ENCODE measurements at regions not wholly inside any gene's neighbourhood (a gene's known extent, or its start where the extent isn't known, plus 50 kb on each side); places are given as distances from the start of the nearest gene placed in this dataset.
"Not testable (repeated sequence)": the region's sequence is repeated elsewhere in the genome, so short reads cannot be mapped to it uniquely, and the experiment has no call there.

DNA sequence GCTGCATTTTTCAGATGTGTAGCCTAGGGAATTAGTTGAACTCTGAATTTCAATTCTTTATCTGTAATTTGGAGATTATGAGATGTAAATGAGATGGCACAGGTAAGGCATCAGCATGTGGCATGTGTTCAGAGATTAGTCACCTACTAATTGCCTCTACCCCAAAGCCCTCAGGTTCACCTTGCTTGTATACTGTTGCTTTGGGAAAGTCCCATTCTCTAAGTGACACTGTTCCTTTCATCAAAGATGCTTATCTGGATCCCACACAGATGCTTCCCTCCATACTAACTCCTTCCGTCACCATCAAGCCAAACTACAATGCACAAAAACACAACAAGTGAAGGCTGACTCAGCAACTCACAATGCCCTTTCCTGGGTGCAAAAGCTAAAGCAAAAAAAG is 143.7 kb downstream of the LRATD1 start:
- no peak for DNase-seq (ENCODE audit: unreplicated experiment)
- BruUV-seq (replicated peaks): no TSS peak
- Mint-ChIP-seq H3K27ac (ENCODE audit: low read depth, unreplicated experiment) (no peak overlapping the region), H3K27me3 (ENCODE audit: insufficient read depth, unreplicated experiment) (no peaks in the 10 kb centered on the region), H3K36me3 (ENCODE audit: insufficient read depth, unreplicated experiment) (no peaks in the 10 kb centered on the region), H3K4me3 (ENCODE audit: unreplicated experiment) (no peak overlapping the region), H3K4me1 (ENCODE audit: insufficient read depth, unreplicated experiment) (peaks cover 11% of the 10 kb centered on the region), H3K9me3 (ENCODE audit: unreplicated experiment) (no peaks in the 10 kb centered on the region)
- CTCF ChIA-PET: no interaction called here
- TF ChIP-seq, protein P1, sequence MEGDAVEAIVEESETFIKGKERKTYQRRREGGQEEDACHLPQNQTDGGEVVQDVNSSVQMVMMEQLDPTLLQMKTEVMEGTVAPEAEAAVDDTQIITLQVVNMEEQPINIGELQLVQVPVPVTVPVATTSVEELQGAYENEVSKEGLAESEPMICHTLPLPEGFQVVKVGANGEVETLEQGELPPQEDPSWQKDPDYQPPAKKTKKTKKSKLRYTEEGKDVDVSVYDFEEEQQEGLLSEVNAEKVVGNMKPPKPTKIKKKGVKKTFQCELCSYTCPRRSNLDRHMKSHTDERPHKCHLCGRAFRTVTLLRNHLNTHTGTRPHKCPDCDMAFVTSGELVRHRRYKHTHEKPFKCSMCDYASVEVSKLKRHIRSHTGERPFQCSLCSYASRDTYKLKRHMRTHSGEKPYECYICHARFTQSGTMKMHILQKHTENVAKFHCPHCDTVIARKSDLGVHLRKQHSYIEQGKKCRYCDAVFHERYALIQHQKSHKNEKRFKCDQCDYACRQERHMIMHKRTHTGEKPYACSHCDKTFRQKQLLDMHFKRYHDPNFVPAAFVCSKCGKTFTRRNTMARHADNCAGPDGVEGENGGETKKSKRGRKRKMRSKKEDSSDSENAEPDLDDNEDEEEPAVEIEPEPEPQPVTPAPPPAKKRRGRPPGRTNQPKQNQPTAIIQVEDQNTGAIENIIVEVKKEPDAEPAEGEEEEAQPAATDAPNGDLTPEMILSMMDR (IDR thresholded peaks at IDR 0.05; ENCODE audit: unreplicated experiment): no peak
- intact Hi-C loops (cut with micrococcal nuclease): no loop called here
- POLR2A ChIA-PET: no interaction called here

DNA sequence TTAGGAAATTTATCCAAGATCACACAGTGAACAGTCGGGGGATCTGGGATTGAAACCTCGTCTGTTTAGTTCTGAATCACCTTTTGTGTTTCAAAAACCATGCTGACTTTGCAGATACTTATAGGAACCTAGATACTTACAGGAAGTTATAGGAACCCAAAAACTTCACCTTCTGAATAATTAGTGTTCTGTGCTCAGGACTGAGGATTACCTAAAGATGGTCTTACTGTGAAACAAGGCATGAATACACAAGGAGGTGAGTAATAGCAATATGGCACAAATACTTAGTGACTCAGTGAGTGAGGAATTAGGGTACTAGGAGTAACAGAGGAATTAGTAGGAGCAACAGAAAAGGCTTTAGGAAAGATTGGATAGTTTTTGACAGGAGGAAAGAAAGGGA is 145.5 kb downstream of the LRATD1 start:
- Mint-ChIP-seq H3K27ac (ENCODE audit: low read depth, unreplicated experiment) (peak overlapping the region; percentile 55), H3K27me3 (ENCODE audit: insufficient read depth, unreplicated experiment) (no peaks in the 10 kb centered on the region), H3K36me3 (ENCODE audit: insufficient read depth, unreplicated experiment) (no peaks in the 10 kb centered on the region), H3K4me1 (ENCODE audit: insufficient read depth, unreplicated experiment) (peaks cover 11% of the 10 kb centered on the region), H3K9me3 (ENCODE audit: unreplicated experiment) (peaks cover 6% of the 10 kb centered on the region), H3K4me3 (ENCODE audit: unreplicated experiment) (no peak overlapping the region)
- peak; percentile 48 for DNase-seq (ENCODE audit: unreplicated experiment)
- no TSS peak for BruUV-seq (replicated peaks)
- POLR2A ChIA-PET: no interaction called here
- TF ChIP-seq, protein P1 (IDR thresholded peaks at IDR 0.05; ENCODE audit: unreplicated experiment): no peak
- intact Hi-C loops (cut with micrococcal nuclease): no loop called here
- CTCF ChIA-PET: interaction anchor here (1.1 kb wide), 1 partner anchor 798 kb away, joined by 3 read pairs; no protein-coding TSS in a partner anchor

DNA sequence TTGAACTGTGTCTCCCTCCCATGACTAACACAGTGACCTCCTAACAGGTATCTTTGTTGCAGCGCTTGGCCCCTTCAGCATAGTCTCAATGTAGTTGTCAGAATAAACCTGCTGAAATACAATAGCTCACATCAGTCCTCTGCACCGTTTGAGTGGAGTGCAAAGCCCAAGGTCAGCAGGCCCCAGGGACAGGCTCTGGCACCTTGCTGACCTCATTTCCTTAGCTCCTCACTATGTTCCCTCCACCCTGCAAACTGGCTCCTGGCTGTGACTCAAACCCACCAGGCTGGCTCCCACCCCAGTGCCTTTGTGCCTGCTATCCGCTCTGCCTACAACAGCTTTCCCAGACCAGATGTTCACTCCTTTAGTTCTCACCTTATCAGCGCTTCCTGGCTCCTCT is 146.7 kb downstream of the LRATD1 start:
- no peak for DNase-seq (ENCODE audit: unreplicated experiment)
- intact Hi-C loops (cut with micrococcal nuclease): no loop called here
- Mint-ChIP-seq H3K36me3 (ENCODE audit: insufficient read depth, unreplicated experiment) (no peaks in the 10 kb centered on the region), H3K9me3 (ENCODE audit: unreplicated experiment) (peaks cover 6% of the 10 kb centered on the region), H3K4me1 (ENCODE audit: insufficient read depth, unreplicated experiment) (peaks cover 11% of the 10 kb centered on the region), H3K27me3 (ENCODE audit: insufficient read depth, unreplicated experiment) (no peaks in the 10 kb centered on the region), H3K4me3 (ENCODE audit: unreplicated experiment) (no peak overlapping the region), H3K27ac (ENCODE audit: low read depth, unreplicated experiment) (no peak overlapping the region)
- POLR2A ChIA-PET: no interaction called here
- CTCF ChIA-PET: no interaction called here
- TF ChIP-seq, protein P1 (IDR thresholded peaks at IDR 0.05; ENCODE audit: unreplicated experiment): no peak
- BruUV-seq (replicated peaks): no TSS peak

DNA sequence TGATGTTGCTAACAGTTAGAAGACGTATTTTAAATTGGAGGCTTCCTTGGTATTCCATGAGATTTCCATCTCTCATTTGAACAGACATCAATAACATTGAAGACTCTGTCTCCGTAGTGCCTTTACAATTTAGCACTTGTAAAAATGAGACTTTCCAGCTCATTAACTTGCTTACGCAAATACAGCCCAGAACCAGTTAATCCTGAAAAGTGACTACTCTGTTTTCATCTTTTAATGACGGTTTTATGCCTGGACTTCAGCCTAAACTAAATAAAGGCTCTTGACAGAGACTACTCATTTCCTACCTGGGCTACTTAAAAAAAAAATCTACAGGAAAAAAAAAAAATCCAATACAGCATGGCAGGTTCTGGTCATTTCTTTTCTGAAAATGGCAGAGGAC is 148.6 kb downstream of the LRATD1 start:
- CTCF ChIA-PET: interaction anchor here (0.8 kb wide), 1 partner anchor 362 kb away, joined by 3 read pairs; no protein-coding TSS in a partner anchor
- Mint-ChIP-seq H3K27ac (ENCODE audit: low read depth, unreplicated experiment) (no peak overlapping the region), H3K27me3 (ENCODE audit: insufficient read depth, unreplicated experiment) (no peaks in the 10 kb centered on the region), H3K4me1 (ENCODE audit: insufficient read depth, unreplicated experiment) (peaks cover 11% of the 10 kb centered on the region), H3K4me3 (ENCODE audit: unreplicated experiment) (no peak overlapping the region), H3K9me3 (ENCODE audit: unreplicated experiment) (peaks cover 6% of the 10 kb centered on the region), H3K36me3 (ENCODE audit: insufficient read depth, unreplicated experiment) (no peaks in the 10 kb centered on the region)
- no TSS peak for BruUV-seq (replicated peaks)
- POLR2A ChIA-PET: no interaction called here
- intact Hi-C loops (cut with micrococcal nuclease): no loop called here
- TF ChIP-seq, protein P1 (IDR thresholded peaks at IDR 0.05; ENCODE audit: unreplicated experiment): no peak
- DNase-seq (ENCODE audit: unreplicated experiment): no peak

DNA sequence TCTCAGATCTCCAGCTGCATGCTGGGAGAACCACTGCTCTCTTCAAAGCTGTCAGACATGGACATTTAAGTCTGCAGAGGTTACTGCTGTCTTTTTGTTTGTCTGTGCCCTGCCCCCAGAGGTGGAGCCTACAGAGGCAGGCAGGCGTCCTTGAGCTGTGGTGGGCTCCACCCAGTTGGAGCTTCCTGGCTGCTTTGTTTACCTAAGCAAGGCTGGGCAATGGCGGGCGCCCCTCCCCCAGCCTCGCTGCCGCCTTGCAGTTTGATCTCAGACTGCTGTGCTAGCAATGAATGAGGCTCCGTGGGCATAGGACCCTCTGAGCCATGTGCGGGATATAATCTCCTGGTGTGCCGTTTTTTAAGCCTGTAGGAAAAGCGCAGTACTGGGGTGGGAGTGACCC is 156.3 kb downstream of the LRATD1 start:
- DNase-seq (ENCODE audit: unreplicated experiment); POLR2A ChIA-PET; BruUV-seq (replicated peaks); H3K9me3 Mint-ChIP-seq (ENCODE audit: unreplicated experiment); H3K27me3 Mint-ChIP-seq (ENCODE audit: insufficient read depth, unreplicated experiment); H3K4me1 Mint-ChIP-seq (ENCODE audit: insufficient read depth, unreplicated experiment); intact Hi-C loops (cut with micrococcal nuclease); H3K4me3 Mint-ChIP-seq (ENCODE audit: unreplicated experiment); H3K36me3 Mint-ChIP-seq (ENCODE audit: insufficient read depth, unreplicated experiment); H3K27ac Mint-ChIP-seq (ENCODE audit: low read depth, unreplicated experiment): not testable (repeated sequence)
- CTCF ChIA-PET: interaction anchor here (0.6 kb wide), 1 partner anchor 32 kb away, joined by 3 read pairs; no protein-coding TSS in a partner anchor
